MM.1S (cell line): ENCODE measurements at regions not wholly inside any gene's neighbourhood (a gene's known extent, or its start where the extent isn't known, plus 50 kb on each side); places are given as distances from the start of the nearest gene placed in this dataset.
"Not testable (repeated sequence)": the region's sequence is repeated elsewhere in the genome, so short reads cannot be mapped to it uniquely, and the experiment has no call there.

ENCODE experiments used
- EZH2phosphoT487 ChIP-seq: fragments of 300-600 bp; sonication (generic); IDR thresholded peaks from 2 replicates; pipeline ENCODE4 v1.6.1; 2018; ENCODE audit warnings: antibody characterized with exemption, low read length
- TF ChIP-seq, protein P1 (sequence below): fragments of 300-600 bp; sonication (generic); IDR thresholded peaks from 2 replicates; pipeline ENCODE4 v1.5.1; 2016; ENCODE audit warnings: antibody characterized with exemption, low read length, mixed read lengths

DNA sequence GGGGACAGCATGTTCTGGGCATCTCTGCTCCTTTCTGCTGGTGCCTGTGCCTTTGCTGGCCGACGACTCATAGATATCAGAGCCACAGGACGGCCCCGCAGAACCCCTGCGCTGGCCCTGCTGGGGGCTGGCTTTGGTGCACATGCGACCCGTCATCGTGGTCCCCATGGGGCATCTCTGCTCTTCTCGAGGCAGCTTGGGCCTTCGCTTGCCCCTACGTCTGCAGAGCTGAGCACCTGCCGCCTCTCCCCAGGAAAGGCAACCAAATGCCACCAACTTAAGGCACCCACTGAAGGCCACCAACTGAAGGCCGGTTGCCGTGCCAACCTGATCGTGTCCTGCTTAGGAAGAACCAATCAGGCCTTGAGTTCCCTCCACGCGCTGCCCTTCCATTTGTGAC lies 153.1 kb downstream of the FOXD4L6 start:
- not testable (repeated sequence) for TF ChIP-seq EZH2phosphoT487
- TF ChIP-seq, protein P1, sequence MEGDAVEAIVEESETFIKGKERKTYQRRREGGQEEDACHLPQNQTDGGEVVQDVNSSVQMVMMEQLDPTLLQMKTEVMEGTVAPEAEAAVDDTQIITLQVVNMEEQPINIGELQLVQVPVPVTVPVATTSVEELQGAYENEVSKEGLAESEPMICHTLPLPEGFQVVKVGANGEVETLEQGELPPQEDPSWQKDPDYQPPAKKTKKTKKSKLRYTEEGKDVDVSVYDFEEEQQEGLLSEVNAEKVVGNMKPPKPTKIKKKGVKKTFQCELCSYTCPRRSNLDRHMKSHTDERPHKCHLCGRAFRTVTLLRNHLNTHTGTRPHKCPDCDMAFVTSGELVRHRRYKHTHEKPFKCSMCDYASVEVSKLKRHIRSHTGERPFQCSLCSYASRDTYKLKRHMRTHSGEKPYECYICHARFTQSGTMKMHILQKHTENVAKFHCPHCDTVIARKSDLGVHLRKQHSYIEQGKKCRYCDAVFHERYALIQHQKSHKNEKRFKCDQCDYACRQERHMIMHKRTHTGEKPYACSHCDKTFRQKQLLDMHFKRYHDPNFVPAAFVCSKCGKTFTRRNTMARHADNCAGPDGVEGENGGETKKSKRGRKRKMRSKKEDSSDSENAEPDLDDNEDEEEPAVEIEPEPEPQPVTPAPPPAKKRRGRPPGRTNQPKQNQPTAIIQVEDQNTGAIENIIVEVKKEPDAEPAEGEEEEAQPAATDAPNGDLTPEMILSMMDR = not testable (repeated sequence)
